GM19025 (cell line): ENCODE measurements at regions not wholly inside any gene's neighbourhood (a gene's known extent, or its start where the extent isn't known, plus 50 kb on each side); places are given as distances from the start of the nearest gene placed in this dataset.

ENCODE experiments used
- ATAC-seq: cut with Tn5 transposase; IDR thresholded peaks from one replicate; pipeline ENCODE4 v1.9.1; 2021; ENCODE audit warnings: mild to moderate bottlenecking, low read depth, moderate library complexity; ENCODE audit not compliant: unreplicated experiment

- ATAC-seq = no peak
Observed at GRCh38 chr9:13575558-13575957, 296.1 kb upstream of the MPDZ start.

GRCh38 chr9:13570068-13570974 lies 290.8 kb upstream of the MPDZ start:
- ATAC-seq = no peak

- ATAC-seq = no peak
Observed at GRCh38 chr9:13569602-13570067, 290.1 kb upstream of the MPDZ start.

- ATAC-seq = no peak
Observed at GRCh38 chr9:13568841-13569601, 289.5 kb upstream of the MPDZ start.

GRCh38 chr9:13568405-13568804 lies 288.9 kb upstream of the MPDZ start:
- no peak for ATAC-seq

GRCh38 chr9:13567833-13568232 lies 288.3 kb upstream of the MPDZ start:
- no peak for ATAC-seq

- ATAC-seq = no peak
Observed at GRCh38 chr9:13557746-13558145, 278.3 kb upstream of the MPDZ start.

GRCh38 chr9:13556656-13557055 lies 277.2 kb upstream of the MPDZ start:
- ATAC-seq = no peak

- no peak for ATAC-seq
Observed at GRCh38 chr9:13555989-13556500, 276.6 kb upstream of the MPDZ start.

- ATAC-seq = no peak
Observed at GRCh38 chr9:13555516-13555915, 276.0 kb upstream of the MPDZ start.

GRCh38 chr9:13554626-13555025 lies 275.1 kb upstream of the MPDZ start:
- no peak for ATAC-seq

- no peak for ATAC-seq
Observed at GRCh38 chr9:13552606-13553215, 273.2 kb upstream of the MPDZ start.

GRCh38 chr9:13550519-13550918 lies 271.0 kb upstream of the MPDZ start:
- no peak for ATAC-seq

GRCh38 chr9:13548535-13548934 lies 269.0 kb upstream of the MPDZ start:
- no peak for ATAC-seq

GRCh38 chr9:13535141-13535540 lies 255.6 kb upstream of the MPDZ start:
- ATAC-seq = no peak

- no peak for ATAC-seq
Observed at GRCh38 chr9:13534006-13534405, 254.5 kb upstream of the MPDZ start.

GRCh38 chr9:13532407-13532806 lies 252.9 kb upstream of the MPDZ start:
- ATAC-seq = no peak

- ATAC-seq = no peak
Observed at GRCh38 chr9:13529321-13530104, 250.0 kb upstream of the MPDZ start.

GRCh38 chr9:13524245-13524644 lies 244.8 kb upstream of the MPDZ start:
- no peak for ATAC-seq

- ATAC-seq = no peak
Observed at GRCh38 chr9:13520069-13520468, 240.6 kb upstream of the MPDZ start.
